ENCODE measurements at regions not wholly inside any gene's neighbourhood (a gene's known extent, or its start where the extent isn't known, plus 50 kb on each side); places are given as distances from the start of the nearest gene placed in this dataset.
"Not testable (repeated sequence)": the region's sequence is repeated elsewhere in the genome, so short reads cannot be mapped to it uniquely, and the experiment has no call there.

DNA sequence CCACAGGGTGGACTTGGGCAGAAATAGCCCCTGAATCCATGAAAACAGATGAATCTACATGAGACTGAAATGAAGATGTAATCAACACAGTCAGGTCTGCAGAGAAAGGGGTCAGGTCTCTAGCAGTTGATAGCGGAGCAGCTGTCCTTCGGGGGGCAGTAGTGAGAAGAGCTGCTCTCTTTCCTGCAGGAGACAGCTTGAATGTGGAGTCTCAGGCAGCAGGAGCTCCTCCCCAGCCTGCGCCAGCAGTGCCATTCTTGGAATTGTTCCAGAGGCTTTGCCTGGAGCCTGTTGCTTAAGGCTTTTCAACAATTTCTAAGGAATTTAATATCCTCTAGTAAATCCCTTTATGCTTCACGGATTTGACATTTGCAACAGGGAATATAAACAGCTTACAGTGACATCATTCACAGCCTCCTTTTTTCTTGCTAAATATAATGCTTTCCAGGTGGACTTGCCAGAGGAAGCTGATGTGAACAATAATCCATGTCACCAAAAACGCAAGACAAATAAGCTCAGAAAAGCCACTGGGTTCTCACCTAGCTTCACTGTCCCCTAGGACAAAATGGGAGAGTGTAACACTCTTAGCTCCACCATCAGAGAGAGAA is 1535.1 kb downstream of the RPIA start:
- TF ChIP-seq, protein P1, sequence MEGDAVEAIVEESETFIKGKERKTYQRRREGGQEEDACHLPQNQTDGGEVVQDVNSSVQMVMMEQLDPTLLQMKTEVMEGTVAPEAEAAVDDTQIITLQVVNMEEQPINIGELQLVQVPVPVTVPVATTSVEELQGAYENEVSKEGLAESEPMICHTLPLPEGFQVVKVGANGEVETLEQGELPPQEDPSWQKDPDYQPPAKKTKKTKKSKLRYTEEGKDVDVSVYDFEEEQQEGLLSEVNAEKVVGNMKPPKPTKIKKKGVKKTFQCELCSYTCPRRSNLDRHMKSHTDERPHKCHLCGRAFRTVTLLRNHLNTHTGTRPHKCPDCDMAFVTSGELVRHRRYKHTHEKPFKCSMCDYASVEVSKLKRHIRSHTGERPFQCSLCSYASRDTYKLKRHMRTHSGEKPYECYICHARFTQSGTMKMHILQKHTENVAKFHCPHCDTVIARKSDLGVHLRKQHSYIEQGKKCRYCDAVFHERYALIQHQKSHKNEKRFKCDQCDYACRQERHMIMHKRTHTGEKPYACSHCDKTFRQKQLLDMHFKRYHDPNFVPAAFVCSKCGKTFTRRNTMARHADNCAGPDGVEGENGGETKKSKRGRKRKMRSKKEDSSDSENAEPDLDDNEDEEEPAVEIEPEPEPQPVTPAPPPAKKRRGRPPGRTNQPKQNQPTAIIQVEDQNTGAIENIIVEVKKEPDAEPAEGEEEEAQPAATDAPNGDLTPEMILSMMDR (IDR thresholded peaks at IDR 0.05), result not testable (repeated sequence)
- not testable (repeated sequence) for TF ChIP-seq EZH2 (IDR thresholded peaks at IDR 0.05)
